BE2C (cell line): ENCODE measurements at regions not wholly inside any gene's neighbourhood (a gene's known extent, or its start where the extent isn't known, plus 50 kb on each side); places are given as distances from the start of the nearest gene placed in this dataset.

Experiments
- DNase-seq: peaks from one replicate; pipeline ENCODE4 v3.0.0-alpha.2; 2020
- H3K27me3 ChIP-seq: fragments of 250-450 bp; sonication (Bioruptor Pico); 2 replicates; pipeline ENCODE4 v1.5.1; 2020; ENCODE audit warnings: mild to moderate bottlenecking
- H3K36me3 ChIP-seq: fragments of 250-450 bp; sonication (Bioruptor Pico); 2 replicates; pipeline ENCODE4 v1.5.1; 2020; ENCODE audit warnings: mild to moderate bottlenecking
- H3K4me1 ChIP-seq: fragments of 250-450 bp; sonication (Bioruptor Pico); 2 replicates; pipeline ENCODE4 v1.5.1; 2020
- H3K4me3 ChIP-seq: 2 replicates; pipeline ENCODE4 v1.5.1; 2011; ENCODE audit warnings: low read depth, low read length
- H3K9me3 ChIP-seq: fragments of 250-450 bp; sonication (Bioruptor Pico); 2 replicates; pipeline ENCODE4 v1.5.1; 2020
- TF ChIP-seq, protein P1 (sequence below): IDR thresholded peaks from 2 replicates; pipeline ENCODE4 v1.5.1; 2012; ENCODE audit warnings: mild to moderate bottlenecking, low read depth, low read length

DNA sequence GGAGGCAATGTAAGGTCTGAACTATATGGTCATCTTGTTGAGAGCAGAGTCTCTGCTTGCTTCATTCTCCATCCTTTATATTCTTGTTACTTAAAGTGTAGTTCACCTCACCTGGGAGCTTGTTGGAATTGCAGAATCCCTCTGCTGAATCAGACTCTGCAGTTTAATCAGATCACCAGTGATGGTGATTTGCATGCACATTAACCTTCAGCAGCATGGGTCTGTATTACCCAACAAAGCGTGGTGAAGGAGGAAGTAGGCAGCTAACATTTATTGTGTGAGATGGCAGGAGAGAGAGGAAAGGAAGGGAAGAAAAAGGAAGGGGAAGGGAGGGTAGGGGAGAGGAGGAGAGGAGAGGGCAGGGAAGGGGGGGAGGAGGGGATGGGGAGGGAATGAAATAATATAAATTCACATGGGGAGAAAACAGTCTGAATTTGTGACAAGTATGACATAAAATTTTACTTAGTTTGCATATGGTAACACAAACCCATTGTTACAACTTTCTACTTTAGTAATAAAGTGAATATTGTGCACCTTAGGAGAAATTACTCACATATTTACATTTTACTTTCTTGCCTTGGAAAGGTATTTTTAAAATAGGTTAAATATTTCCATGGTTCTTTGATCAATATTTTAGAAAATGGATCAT lies 740.7 kb downstream of the DHX35 start:
- H3K4me3 ChIP-seq: no peak overlapping the region
- H3K36me3 ChIP-seq: no peaks in the 10 kb centered on the region
- no peaks in the 10 kb centered on the region for H3K27me3 ChIP-seq
- H3K4me1 ChIP-seq: no peaks in the 10 kb centered on the region
- DNase-seq: no peak
- H3K9me3 ChIP-seq: no peaks in the 10 kb centered on the region
- TF ChIP-seq, protein P1, sequence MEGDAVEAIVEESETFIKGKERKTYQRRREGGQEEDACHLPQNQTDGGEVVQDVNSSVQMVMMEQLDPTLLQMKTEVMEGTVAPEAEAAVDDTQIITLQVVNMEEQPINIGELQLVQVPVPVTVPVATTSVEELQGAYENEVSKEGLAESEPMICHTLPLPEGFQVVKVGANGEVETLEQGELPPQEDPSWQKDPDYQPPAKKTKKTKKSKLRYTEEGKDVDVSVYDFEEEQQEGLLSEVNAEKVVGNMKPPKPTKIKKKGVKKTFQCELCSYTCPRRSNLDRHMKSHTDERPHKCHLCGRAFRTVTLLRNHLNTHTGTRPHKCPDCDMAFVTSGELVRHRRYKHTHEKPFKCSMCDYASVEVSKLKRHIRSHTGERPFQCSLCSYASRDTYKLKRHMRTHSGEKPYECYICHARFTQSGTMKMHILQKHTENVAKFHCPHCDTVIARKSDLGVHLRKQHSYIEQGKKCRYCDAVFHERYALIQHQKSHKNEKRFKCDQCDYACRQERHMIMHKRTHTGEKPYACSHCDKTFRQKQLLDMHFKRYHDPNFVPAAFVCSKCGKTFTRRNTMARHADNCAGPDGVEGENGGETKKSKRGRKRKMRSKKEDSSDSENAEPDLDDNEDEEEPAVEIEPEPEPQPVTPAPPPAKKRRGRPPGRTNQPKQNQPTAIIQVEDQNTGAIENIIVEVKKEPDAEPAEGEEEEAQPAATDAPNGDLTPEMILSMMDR: no peak

DNA sequence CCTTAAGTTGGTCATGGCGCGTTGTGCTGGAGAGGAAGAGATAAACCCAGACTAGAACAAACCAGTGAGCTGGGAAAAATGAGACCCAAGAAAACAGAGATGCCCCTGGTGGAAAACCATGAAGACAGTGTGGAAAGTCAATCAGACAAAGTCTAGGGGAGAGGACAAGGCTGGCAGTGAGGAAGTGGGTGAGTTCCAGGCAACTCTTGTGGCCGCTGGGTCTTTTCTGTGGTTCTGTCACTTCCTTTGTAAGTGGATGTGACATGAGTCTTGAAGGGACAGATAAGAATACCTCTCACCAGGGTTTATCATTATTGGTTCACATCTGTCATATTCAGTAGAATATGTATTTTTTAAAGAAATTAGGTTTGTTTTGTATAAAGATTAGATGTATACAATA lies 738.4 kb downstream of the DHX35 start:
- Histone ChIP-seq H3K4me1 (no peaks in the 10 kb centered on the region), H3K36me3 (no peaks in the 10 kb centered on the region), H3K27me3 (no peaks in the 10 kb centered on the region), H3K4me3 (no peak overlapping the region), H3K9me3 (no peaks in the 10 kb centered on the region)
- TF ChIP-seq, protein P1: no peak
- no peak for DNase-seq

DNA sequence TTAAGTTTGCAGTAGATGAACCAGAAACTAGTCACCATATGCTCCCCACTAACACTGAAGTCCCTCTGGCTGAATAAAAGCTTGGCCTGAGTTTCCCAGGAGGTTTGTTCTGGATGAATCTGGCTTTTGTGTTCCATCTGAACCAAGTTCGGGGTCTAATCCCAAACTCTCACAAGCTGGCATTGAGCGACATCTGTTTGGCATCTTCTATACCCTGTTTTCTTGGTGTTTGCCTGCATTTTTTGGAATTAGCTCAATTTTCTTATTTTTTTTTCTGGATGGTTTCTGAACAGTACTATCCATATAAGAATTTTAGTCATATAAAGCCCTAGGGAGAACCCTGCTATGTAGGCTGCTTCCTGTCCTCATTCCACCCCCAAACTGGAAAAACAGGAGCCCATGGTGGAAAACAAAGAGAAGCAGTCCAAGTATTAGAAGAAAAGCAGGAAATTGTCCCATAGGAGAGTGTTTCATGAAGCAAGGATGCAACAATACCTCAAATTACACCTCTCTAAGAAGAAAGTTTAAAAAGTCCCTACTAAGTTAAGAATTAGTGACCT lies 737.1 kb downstream of the DHX35 start:
- Histone ChIP-seq H3K36me3 (no peaks in the 10 kb centered on the region), H3K4me1 (no peaks in the 10 kb centered on the region), H3K4me3 (no peak overlapping the region), H3K27me3 (no peaks in the 10 kb centered on the region), H3K9me3 (no peaks in the 10 kb centered on the region)
- no peak for DNase-seq
- TF ChIP-seq, protein P1: no peak

DNA sequence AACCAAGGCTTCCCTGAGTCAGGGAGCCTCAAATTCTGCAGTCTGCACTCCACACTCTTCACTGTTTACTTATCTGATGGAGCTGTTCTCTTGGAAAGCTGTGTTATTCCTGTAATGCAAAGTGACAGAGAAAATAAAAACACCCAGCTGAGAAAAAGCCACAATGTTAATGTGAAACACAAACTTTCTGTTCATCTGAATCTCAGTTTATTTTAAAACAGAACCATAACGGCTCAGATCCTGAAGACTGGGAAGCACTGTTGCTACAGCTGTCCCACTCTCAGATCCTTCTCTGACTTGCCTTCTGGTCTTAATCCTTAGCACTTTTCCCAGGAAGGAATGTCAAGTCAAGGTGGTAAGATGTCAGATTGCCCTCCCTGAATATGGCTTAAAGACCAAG lies 736.6 kb downstream of the DHX35 start:
- TF ChIP-seq, protein P1: no peak
- Histone ChIP-seq H3K36me3 (no peaks in the 10 kb centered on the region), H3K9me3 (no peaks in the 10 kb centered on the region), H3K4me3 (no peak overlapping the region), H3K4me1 (no peaks in the 10 kb centered on the region), H3K27me3 (no peaks in the 10 kb centered on the region)
- DNase-seq: no peak

DNA sequence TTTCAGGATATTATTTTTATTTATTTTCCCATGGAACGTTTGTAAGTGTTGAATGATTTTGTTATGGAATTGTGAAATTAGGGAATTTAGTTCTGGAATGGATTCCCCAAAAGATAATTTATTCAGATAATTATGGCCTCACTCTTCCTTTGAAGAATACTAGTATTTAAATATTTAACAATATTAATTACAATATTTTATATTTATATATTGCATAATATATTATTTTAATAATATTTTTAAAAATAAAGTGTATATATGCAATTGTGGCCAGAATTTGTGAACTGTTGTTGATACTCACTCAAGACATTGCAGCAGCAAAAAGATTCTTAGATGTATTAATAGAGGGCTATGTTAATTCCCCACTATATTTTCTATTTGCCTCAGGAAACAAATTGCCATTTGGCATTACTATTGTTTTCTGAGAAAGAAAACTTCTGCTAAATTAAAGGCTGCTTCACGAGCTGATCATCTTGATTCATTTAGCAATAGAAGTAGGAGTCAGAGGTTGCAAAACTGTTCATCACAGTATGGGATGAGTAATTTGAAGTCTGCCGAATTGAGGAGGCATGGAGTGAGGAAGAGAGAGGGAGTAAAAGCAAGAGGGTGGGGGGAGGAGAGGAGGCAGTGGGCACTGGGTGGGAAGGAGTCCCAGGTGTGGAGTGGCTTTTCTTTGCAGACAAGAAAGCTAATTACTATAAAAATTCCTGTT lies 729.2 kb downstream of the DHX35 start:
- TF ChIP-seq, protein P1: no peak
- no peak for DNase-seq
- no peaks in the 10 kb centered on the region for H3K36me3 ChIP-seq
- H3K4me3 ChIP-seq: no peak overlapping the region
- H3K4me1 ChIP-seq: no peaks in the 10 kb centered on the region
- H3K9me3 ChIP-seq: no peaks in the 10 kb centered on the region
- H3K27me3 ChIP-seq: no peaks in the 10 kb centered on the region

DNA sequence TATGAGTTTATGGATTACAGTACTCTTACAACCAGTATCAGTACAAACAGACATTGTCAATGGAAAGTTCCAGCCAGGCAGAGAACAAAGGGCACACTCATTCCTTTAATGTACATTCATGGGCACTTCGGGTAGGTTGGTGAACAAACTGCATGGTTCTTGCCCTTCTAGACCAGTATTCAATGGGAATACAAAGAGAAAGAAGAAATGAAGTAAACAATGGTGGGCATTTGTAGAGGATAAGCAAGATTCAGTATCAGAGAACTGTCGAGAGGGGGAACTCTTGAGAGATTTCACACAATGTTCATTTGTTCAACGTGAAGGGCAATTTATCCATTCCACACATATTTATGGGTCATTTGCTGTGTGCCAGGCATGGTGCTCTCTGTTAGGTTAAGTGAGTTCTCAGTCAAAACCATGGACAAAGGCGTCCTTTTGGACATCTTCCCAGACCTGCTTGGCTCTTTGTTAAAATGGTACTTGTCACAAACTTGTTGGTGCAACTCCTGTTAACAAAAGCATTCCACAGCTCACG lies 714.8 kb downstream of the DHX35 start:
- H3K4me3 ChIP-seq: no peak overlapping the region
- no peaks in the 10 kb centered on the region for H3K27me3 ChIP-seq
- no peaks in the 10 kb centered on the region for H3K9me3 ChIP-seq
- H3K4me1 ChIP-seq: no peaks in the 10 kb centered on the region
- DNase-seq: no peak
- no peaks in the 10 kb centered on the region for H3K36me3 ChIP-seq
- TF ChIP-seq, protein P1: peak; percentile 32
